ENCODE measurements at regions not wholly inside any gene's neighbourhood (a gene's known extent, or its start where the extent isn't known, plus 50 kb on each side); places are given as distances from the start of the nearest gene placed in this dataset.

DNA sequence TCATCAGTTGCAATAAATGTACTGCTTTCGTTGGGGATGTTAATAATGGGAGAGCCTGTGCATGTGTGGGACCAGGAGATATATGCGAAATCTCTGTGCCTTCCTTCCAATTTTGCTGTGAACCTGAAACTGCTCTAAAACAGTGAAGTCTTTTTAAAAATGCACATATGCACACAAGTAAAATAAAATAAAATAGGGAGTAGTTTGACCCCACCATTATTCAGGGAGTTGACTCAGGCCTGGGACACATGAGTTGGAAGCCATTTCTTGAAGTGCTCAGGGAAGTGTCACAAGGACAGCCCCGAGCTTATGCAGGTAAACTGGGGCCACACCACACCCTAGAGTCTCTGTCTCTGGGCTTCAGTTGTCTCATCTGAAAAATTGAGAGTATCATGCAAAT, 183.1 kb upstream of the POU2AF2 start:
- H3K27ac ChIP-seq (ENCODE audit: extremely low read depth, low read depth, low read length): no peak overlapping the region
- POLR2A ChIA-PET: no interaction called here
- CTCF ChIA-PET: no interaction called here
- no peaks in the 10 kb centered on the region for H3K4me1 ChIP-seq (ENCODE audit: control insufficient read depth, insufficient read depth, low read length)
- H3K36me3 ChIP-seq (ENCODE audit: control insufficient read depth in 2 of 2, insufficient read depth in 1 of 2, low read length in 2 of 2): no peaks in the 10 kb centered on the region
- H3K9me3 ChIP-seq (ENCODE audit: control insufficient read depth, insufficient read depth, low read depth, low read length): no peaks in the 10 kb centered on the region
- TF ChIP-seq GLIS2 (tag by site-specific recombination; IDR thresholded peaks at IDR 0.05): no peak
- TF ChIP-seq ZNF626 (tag by site-specific recombination; IDR thresholded peaks at IDR 0.05): no peak
- TF ChIP-seq, protein P1, sequence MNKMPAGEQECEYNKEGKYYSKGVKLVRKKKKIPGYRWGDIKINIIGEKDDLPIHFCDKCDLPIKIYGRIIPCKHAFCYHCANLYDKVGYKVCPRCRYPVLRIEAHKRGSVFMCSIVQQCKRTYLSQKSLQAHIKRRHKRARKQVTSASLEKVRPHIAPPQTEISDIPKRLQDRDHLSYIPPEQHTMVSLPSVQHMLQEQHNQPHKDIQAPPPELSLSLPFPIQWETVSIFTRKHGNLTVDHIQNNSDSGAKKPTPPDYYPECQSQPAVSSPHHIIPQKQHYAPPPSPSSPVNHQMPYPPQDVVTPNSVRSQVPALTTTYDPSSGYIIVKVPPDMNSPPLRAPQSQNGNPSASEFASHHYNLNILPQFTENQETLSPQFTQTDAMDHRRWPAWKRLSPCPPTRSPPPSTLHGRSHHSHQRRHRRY (tag by site-specific recombination; IDR thresholded peaks at IDR 0.05): no peak
- TF ChIP-seq ZNF624 (tag by site-specific recombination; IDR thresholded peaks at IDR 0.05): no peak
- TF ChIP-seq ZNF792 (tag by site-specific recombination; IDR thresholded peaks at IDR 0.05): no peak
- TF ChIP-seq, protein P2, sequence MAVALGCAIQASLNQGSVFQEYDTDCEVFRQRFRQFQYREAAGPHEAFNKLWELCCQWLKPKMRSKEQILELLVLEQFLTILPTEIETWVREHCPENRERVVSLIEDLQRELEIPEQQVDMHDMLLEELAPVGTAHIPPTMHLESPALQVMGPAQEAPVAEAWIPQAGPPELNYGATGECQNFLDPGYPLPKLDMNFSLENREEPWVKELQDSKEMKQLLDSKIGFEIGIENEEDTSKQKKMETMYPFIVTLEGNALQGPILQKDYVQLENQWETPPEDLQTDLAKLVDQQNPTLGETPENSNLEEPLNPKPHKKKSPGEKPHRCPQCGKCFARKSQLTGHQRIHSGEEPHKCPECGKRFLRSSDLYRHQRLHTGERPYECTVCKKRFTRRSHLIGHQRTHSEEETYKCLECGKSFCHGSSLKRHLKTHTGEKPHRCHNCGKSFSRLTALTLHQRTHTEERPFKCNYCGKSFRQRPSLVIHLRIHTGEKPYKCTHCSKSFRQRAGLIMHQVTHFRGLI (tag by site-specific recombination; IDR thresholded peaks at IDR 0.05): no peak
- TF ChIP-seq, protein P3, sequence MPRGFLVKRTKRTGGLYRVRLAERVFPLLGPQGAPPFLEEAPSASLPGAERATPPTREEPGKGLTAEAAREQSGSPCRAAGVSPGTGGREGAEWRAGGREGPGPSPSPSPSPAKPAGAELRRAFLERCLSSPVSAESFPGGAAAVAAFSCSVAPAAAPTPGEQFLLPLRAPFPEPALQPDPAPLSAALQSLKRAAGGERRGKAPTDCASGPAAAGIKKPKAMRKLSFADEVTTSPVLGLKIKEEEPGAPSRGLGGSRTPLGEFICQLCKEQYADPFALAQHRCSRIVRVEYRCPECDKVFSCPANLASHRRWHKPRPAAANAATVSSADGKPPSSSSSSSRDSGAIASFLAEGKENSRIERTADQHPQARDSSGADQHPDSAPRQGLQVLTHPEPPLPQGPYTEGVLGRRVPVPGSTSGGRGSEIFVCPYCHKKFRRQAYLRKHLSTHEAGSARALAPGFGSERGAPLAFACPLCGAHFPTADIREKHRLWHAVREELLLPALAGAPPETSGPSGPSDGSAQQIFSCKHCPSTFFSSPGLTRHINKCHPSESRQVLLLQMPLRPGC (tag by site-specific recombination; IDR thresholded peaks at IDR 0.05): no peak
- no peak for TF ChIP-seq ZBTB17 (tag by site-specific recombination; IDR thresholded peaks at IDR 0.05)
- TF ChIP-seq ZNF585B (tag by site-specific recombination; IDR thresholded peaks at IDR 0.05): no peak
- no peak for TF ChIP-seq ZBTB1 (tag by site-specific recombination; IDR thresholded peaks at IDR 0.05)
- H3K4me3 ChIP-seq (ENCODE audit: low read depth, low read length): no peak overlapping the region

DNA sequence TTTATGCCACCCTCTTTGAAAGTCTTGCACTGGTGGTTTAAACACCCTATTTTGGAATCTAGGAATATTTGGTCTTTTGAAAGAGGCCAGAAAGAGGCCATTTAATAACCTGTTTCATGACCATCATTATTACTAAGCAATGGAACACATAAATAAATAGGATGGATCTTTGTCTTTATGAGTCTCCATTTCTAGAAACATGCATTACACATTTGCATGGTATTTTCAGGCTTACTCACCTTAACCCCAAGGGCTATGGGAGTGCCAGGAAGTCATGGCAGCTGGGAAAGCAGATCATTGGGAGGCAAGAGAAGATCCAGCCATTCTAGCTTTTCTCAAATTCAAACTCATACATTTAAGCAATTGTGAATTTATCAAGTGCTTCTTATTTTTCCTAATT, 185.8 kb upstream of the POU2AF2 start:
- Histone ChIP-seq H3K4me3 (ENCODE audit: low read depth, low read length) (no peak overlapping the region), H3K9me3 (ENCODE audit: control insufficient read depth, insufficient read depth, low read depth, low read length) (no peaks in the 10 kb centered on the region), H3K27ac (ENCODE audit: extremely low read depth, low read depth, low read length) (no peak overlapping the region), H3K4me1 (ENCODE audit: control insufficient read depth, insufficient read depth, low read length) (no peaks in the 10 kb centered on the region), H3K36me3 (ENCODE audit: control insufficient read depth in 2 of 2, insufficient read depth in 1 of 2, low read length in 2 of 2) (no peaks in the 10 kb centered on the region)
- no peak for TF ChIP-seq ZNF558 (tag by site-specific recombination; IDR thresholded peaks at IDR 0.05)
- TF ChIP-seq, protein P4, sequence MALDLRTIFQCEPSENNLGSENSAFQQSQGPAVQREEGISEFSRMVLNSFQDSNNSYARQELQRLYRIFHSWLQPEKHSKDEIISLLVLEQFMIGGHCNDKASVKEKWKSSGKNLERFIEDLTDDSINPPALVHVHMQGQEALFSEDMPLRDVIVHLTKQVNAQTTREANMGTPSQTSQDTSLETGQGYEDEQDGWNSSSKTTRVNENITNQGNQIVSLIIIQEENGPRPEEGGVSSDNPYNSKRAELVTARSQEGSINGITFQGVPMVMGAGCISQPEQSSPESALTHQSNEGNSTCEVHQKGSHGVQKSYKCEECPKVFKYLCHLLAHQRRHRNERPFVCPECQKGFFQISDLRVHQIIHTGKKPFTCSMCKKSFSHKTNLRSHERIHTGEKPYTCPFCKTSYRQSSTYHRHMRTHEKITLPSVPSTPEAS (tag by site-specific recombination; IDR thresholded peaks at IDR 0.05): no peak
- no peak for TF ChIP-seq ZNF266 (tag by site-specific recombination; IDR thresholded peaks at IDR 0.05; ENCODE audit: low read depth)
- CTCF ChIA-PET: interaction anchor here (0.5 kb wide), 1 partner anchor 109 kb away, joined by 3 read pairs; no protein-coding TSS in a partner anchor
- POLR2A ChIA-PET: no interaction called here

DNA sequence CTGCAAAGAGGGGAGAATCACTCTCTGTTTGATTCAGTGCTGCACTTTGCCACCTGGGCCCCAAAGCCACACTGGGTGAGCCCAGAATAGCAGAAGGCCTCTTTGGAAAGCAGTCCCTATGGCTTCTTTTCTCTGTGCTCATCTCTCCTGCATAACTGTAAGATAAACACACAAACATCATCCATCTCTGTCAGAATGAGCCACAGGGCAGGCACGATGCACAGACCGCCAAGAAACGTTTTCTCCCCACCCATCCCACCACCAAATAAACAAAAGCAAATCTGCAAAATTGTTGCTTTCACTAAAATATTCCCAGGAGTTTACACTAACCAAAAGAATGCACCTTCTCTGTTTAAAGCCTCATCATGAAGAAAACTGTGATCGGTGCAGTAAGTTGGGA, 196.4 kb upstream of the POU2AF2 start:
- Histone ChIP-seq H3K4me3 (ENCODE audit: low read depth, low read length) (no peak overlapping the region), H3K9me3 (ENCODE audit: control insufficient read depth, insufficient read depth, low read depth, low read length) (no peaks in the 10 kb centered on the region), H3K4me1 (ENCODE audit: control insufficient read depth, insufficient read depth, low read length) (no peaks in the 10 kb centered on the region), H3K36me3 (ENCODE audit: control insufficient read depth in 2 of 2, insufficient read depth in 1 of 2, low read length in 2 of 2) (no peaks in the 10 kb centered on the region), H3K27ac (ENCODE audit: extremely low read depth, low read depth, low read length) (no peak overlapping the region)
- ChIA-PET POLR2A (no interaction called here), CTCF (interaction anchor here (0.6 kb wide), 3 partner anchors 65 to 379 kb away, joined by 4 read pairs; no protein-coding TSS in a partner anchor)
- TF ChIP-seq ZFP3 (tag by site-specific recombination; IDR thresholded peaks at IDR 0.05; ENCODE audit: low read depth) (no peak), ZNF600 (tag by site-specific recombination; IDR thresholded peaks at IDR 0.05) (no peak), ZNF658 (tag by site-specific recombination; IDR thresholded peaks at IDR 0.05) (no peak), ZBTB48 (tag by site-specific recombination; IDR thresholded peaks at IDR 0.05) (no peak)
- TF ChIP-seq, protein P5, sequence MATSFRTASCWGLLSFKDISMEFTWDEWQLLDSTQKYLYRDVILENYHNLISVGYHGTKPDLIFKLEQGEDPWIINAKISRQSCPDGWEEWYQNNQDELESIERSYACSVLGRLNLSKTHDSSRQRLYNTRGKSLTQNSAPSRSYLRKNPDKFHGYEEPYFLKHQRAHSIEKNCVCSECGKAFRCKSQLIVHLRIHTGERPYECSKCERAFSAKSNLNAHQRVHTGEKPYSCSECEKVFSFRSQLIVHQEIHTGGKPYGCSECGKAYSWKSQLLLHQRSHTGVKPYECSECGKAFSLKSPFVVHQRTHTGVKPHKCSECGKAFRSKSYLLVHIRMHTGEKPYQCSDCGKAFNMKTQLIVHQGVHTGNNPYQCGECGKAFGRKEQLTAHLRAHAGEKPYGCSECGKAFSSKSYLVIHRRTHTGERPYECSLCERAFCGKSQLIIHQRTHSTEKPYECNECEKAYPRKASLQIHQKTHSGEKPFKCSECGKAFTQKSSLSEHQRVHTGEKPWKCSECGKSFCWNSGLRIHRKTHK (tag by site-specific recombination; IDR thresholded peaks at IDR 0.05): no peak
